T-cell (primary cell): ENCODE measurements at regions not wholly inside any gene's neighbourhood (a gene's known extent, or its start where the extent isn't known, plus 50 kb on each side); places are given as distances from the start of the nearest gene placed in this dataset.

ENCODE experiments used
- ATAC-seq, 4 experiments: fragments of 200-7000 bp in 3 of 4; fragments of 150-1000 bp in 1 of 4; cut with Tn5 transposase; replicated peaks in 1 of 4; 1 replicate in 3 of 4; 2 replicates in 1 of 4; pipeline ENCODE4 v1.10.0; 2021; ENCODE audit warnings: moderate library complexity in 3 of 4, mild to moderate bottlenecking in 2 of 4, moderate number of reproducible peaks in 1 of 4
- CTCF ChIA-PET, 2 donors: fragments of 300-600 bp; sonication (Branson Sonifier 250); formaldehyde crosslinking; loops; one replicate each; lab custom pipeline; 2022; ENCODE audit warnings: antibody characterized with exemption in 2 of 2; lab: Charles Lee
- POLR2A ChIA-PET, 2 donors: fragments of 300-600 bp; sonication (Branson Sonifier 250); formaldehyde crosslinking; loops; one replicate each; lab custom pipeline; 2022; ENCODE audit warnings: antibody characterized with exemption in 2 of 2; lab: Charles Lee
- DNase-seq, 35 experiments: peaks; one replicate each; pipeline versions ENCODE4 v3.0.0 to v3.0.0-alpha.2; 2013 to 2023
- H3K27ac ChIP-seq: one replicate; pipeline ENCODE4 v1.5.1; 2013; ENCODE audit warnings: low read length
- H3K27me3 ChIP-seq, 2 experiments: replicated peaks in 1 of 2; 1 replicate in 1 of 2; 2 replicates in 1 of 2; pipeline versions ENCODE4 v1.6.1 to v1.7.0; 2013; ENCODE audit warnings: low read length in 1 of 2, mixed read lengths in 1 of 2; ENCODE audit not compliant: control insufficient read depth in 2 of 2, insufficient read depth in 2 of 2; ENCODE audit errors: extremely low read depth in 1 of 2
- H3K36me3 ChIP-seq, 2 donors: 1 replicate in 1 of 2; 2 replicates in 1 of 2; pipeline versions ENCODE4 v1.6.1 to v1.7.0; 2013; ENCODE audit warnings: low read length in 1 of 2; ENCODE audit not compliant: control insufficient read depth in 2 of 2, insufficient read depth in 1 of 2; ENCODE audit errors: extremely low read depth in 1 of 2
- H3K4me1 ChIP-seq, 2 experiments: 1 replicate in 1 of 2; 2 replicates in 1 of 2; pipeline versions ENCODE4 v1.6.1 to v1.7.0; 2013; ENCODE audit warnings: low read length in 2 of 2, mixed read lengths in 1 of 2; ENCODE audit not compliant: insufficient read depth in 2 of 2, control insufficient read depth in 1 of 2; ENCODE audit errors: extremely low read depth in 1 of 2
- H3K4me3 ChIP-seq, 2 donors: 1 replicate in 1 of 2; 2 replicates in 1 of 2; pipeline versions ENCODE4 v1.5.1 to v1.7.0; 2013; ENCODE audit warnings: mild to moderate bottlenecking in 2 of 2, low read length in 1 of 2, moderate library complexity in 1 of 2; ENCODE audit not compliant: control insufficient read depth in 1 of 2; ENCODE audit errors: extremely low read depth in 1 of 2
- H3K9me3 ChIP-seq: 2 replicates; pipeline ENCODE4 v1.7.0; 2013
- H3K27ac Mint-ChIP-seq, 2 donors: one replicate each; pipeline ENCODE4 v1.8.0; 2020 to 2021; ENCODE audit warnings: mild to moderate bottlenecking in 2 of 2, mixed read lengths in 2 of 2
- H3K27me3 Mint-ChIP-seq, 2 donors: one replicate each; pipeline ENCODE4 v1.8.0; 2021 to 2022; ENCODE audit warnings: mixed read lengths in 2 of 2
- H3K36me3 Mint-ChIP-seq: one replicate; pipeline ENCODE4 v1.8.0; 2021; ENCODE audit warnings: mixed read lengths
- H3K4me1 Mint-ChIP-seq, 3 donors: one replicate each; pipeline ENCODE4 v1.8.0; 2020 to 2022; ENCODE audit warnings: mixed read lengths in 3 of 3, mild to moderate bottlenecking in 1 of 3
- H3K4me3 Mint-ChIP-seq, 3 donors: one replicate each; pipeline ENCODE4 v1.8.0; 2020 to 2022; ENCODE audit warnings: mild to moderate bottlenecking in 3 of 3, mixed read lengths in 3 of 3, moderate library complexity in 3 of 3
- H3K9me3 Mint-ChIP-seq, 3 donors: one replicate each; pipeline ENCODE4 v1.8.0; 2020 to 2022; ENCODE audit warnings: mixed read lengths in 3 of 3
- WGBS: methylation state at CpG from one replicate; pipeline ENCODE4 v1.1.5; 2013; ENCODE audit warnings: missing lambda C conversion rate; ENCODE audit not compliant: insufficient coverage; 5-methylcytosine and 5-hydroxymethylcytosine counted together

DNA sequence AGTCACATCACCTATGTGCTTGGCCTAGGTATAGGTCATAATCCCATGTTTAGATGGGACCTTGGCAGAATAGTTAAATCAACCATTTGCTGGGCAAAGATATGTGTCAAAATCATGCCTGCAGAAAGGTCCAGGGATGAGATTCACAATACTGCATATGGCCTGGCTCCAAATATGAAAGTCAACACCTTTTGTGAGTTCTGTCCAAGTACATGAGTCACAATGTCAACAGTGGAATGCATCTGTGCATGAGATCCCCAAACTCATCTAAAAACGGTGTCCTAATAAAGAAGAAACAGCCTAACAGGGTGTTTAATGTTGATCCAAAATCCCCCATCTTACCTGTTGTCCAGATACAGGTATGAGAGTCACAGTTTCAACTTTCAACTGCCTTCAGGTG, 1847.5 kb downstream of the TP53TG3F start:
- H3K4me1 ChIP-seq: no peaks in the 10 kb centered on the region
- no peaks in the 10 kb centered on the region for H3K9me3 ChIP-seq
- Mint-ChIP-seq H3K4me1 (no peaks in the 10 kb centered on the region), H3K9me3 (peaks cover 18 to 36% (median 23%) of the 10 kb centered on the region in 3 donors), H3K27me3 (no peaks in the 10 kb centered on the region), H3K4me3 (no peak overlapping the region), H3K36me3 (no peaks in the 10 kb centered on the region), H3K27ac (no peak overlapping the region)
- ChIA-PET CTCF (no interaction called here), POLR2A (no interaction called here)
- no peak overlapping the region for H3K27ac ChIP-seq
- WGBS: no CpG with 5 or more reads among the region's 1 CpG
- no peak overlapping the region for H3K4me3 ChIP-seq
- H3K27me3 ChIP-seq: no peaks in the 10 kb centered on the region
- no peak for ATAC-seq
- no peaks in the 10 kb centered on the region for H3K36me3 ChIP-seq
- no peak for DNase-seq

GRCh38 chr16:35308674-35309073, 1849.3 kb downstream of the TP53TG3F start:
- POLR2A ChIA-PET: no interaction called here
- 73% methylated on average over 5 of the region's 5 CpGs for WGBS
- Mint-ChIP-seq H3K4me3 (no peak overlapping the region), H3K27me3 (no peaks in the 10 kb centered on the region), H3K36me3 (no peaks in the 10 kb centered on the region), H3K9me3 (peaks cover 23 to 45% (median 30%) of the 10 kb centered on the region in 3 donors), H3K4me1 (no peaks in the 10 kb centered on the region), H3K27ac (no peak overlapping the region)
- H3K36me3 ChIP-seq: no peaks in the 10 kb centered on the region
- DNase-seq (no peak), ATAC-seq (no peak)
- H3K27me3 ChIP-seq: no peaks in the 10 kb centered on the region
- no peaks in the 10 kb centered on the region for H3K4me1 ChIP-seq
- CTCF ChIA-PET: no interaction called here
- H3K27ac ChIP-seq: no peak overlapping the region
- peaks cover 3% of the 10 kb centered on the region for H3K9me3 ChIP-seq
- peak overlapping the region in 1 of 2 donors; percentile 10 for H3K4me3 ChIP-seq

DNA sequence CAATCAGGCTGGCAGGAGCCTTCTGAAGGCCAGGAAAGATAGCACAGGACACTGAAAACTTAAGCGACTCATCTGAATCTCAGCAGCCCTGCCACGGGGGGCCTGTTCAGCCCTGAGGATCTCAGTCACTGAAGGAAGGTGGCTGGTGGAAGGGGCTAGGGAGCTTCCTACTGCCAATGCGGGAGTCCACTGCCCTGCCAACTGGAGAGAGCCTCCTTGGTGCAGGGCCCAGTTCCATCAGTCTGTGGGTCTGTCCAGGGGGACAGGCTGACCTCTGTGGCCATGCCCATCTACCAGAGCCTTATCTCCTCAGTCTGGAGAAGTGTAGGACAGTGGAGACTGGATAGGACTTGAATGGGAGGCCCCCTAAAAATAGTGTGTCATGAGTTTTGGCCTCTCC, 1851.6 kb downstream of the TP53TG3F start:
- peak overlapping the region in 1 of 2 donors; percentile 17 for H3K4me3 ChIP-seq
- Mint-ChIP-seq H3K4me3 (no peak overlapping the region), H3K27me3 (no peaks in the 10 kb centered on the region), H3K9me3 (peaks cover 14 to 40% (median 34%) of the 10 kb centered on the region in 3 donors), H3K4me1 (no peaks in the 10 kb centered on the region), H3K36me3 (no peaks in the 10 kb centered on the region), H3K27ac (no peak overlapping the region)
- ChIA-PET CTCF (no interaction called here), POLR2A (no interaction called here)
- H3K4me1 ChIP-seq: no peaks in the 10 kb centered on the region
- ATAC-seq: no peak
- no peaks in the 10 kb centered on the region for H3K36me3 ChIP-seq
- DNase-seq: no peak
- 92% methylated on average over 2 of the region's 3 CpGs for WGBS
- peaks cover 3% of the 10 kb centered on the region for H3K9me3 ChIP-seq
- H3K27me3 ChIP-seq: no peaks in the 10 kb centered on the region
- no peak overlapping the region for H3K27ac ChIP-seq

- Mint-ChIP-seq H3K27ac (no peak overlapping the region), H3K27me3 (no peaks in the 10 kb centered on the region), H3K4me3 (no peak overlapping the region), H3K4me1 (no peaks in the 10 kb centered on the region), H3K9me3 (peaks cover 10 to 40% (median 29%) of the 10 kb centered on the region in 3 donors), H3K36me3 (no peaks in the 10 kb centered on the region)
- ATAC-seq (no peak), DNase-seq (no peak)
- 64% methylated on average over 10 of the region's 10 CpGs for WGBS
- POLR2A ChIA-PET: no interaction called here
- Histone ChIP-seq H3K27me3 (no peaks in the 10 kb centered on the region), H3K36me3 (no peaks in the 10 kb centered on the region), H3K9me3 (peaks cover 3% of the 10 kb centered on the region), H3K4me3 (peak overlapping the region in 1 of 2 donors; percentile 5), H3K27ac (no peak overlapping the region), H3K4me1 (no peaks in the 10 kb centered on the region)
- CTCF ChIA-PET: no interaction called here
Observed at GRCh38 chr16:35311475-35311874, 1852.1 kb downstream of the TP53TG3F start.

- no peak for ATAC-seq
- Mint-ChIP-seq H3K4me3 (no peak overlapping the region), H3K27me3 (no peaks in the 10 kb centered on the region), H3K27ac (no peak overlapping the region), H3K36me3 (no peaks in the 10 kb centered on the region), H3K9me3 (peaks cover 9 to 45% (median 27%) of the 10 kb centered on the region in 3 donors), H3K4me1 (no peaks in the 10 kb centered on the region)
- H3K27me3 ChIP-seq: no peaks in the 10 kb centered on the region
- ChIA-PET CTCF (no interaction called here), POLR2A (no interaction called here)
- H3K4me1 ChIP-seq: no peaks in the 10 kb centered on the region
- H3K36me3 ChIP-seq: no peaks in the 10 kb centered on the region
- WGBS: 26% methylated on average over 2 of the region's 3 CpGs
- no peak for DNase-seq
- H3K9me3 ChIP-seq: peaks cover 5% of the 10 kb centered on the region
- no peak overlapping the region for H3K27ac ChIP-seq
- no peak overlapping the region for H3K4me3 ChIP-seq
Observed at GRCh38 chr16:35314298-35314697, 1854.9 kb downstream of the TP53TG3F start.

DNA sequence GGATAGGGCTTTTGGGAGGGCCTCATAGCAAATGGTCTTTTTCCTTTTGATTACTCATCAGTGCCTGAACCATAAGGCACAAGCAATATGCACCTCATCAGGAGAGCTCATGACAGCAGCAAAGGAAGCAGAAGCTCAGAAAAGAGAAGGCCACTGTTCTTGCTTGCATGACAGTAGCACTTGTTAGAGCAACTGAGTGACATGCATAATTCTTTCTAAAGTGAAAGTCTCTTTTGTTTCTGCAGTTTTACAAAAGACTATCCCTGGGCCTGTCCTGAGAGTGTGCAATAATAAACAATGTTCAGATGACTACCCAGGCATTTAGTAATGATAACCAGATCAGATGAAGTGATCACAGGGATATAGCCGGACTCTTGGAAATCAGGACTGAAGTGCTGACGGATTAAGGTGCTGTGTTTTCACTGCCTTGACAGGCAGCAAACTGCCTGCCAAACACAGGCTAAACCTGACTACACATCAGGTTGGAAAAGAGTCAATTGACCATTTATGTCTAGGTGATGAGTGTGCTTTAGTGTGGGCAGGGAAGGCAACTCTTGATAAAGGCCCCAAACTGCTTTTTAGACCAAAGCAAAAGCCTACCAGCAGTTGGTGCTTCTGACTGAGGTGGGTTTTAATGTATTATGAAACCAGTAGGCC, 1860.3 kb downstream of the TP53TG3F start:
- ATAC-seq (no peak), DNase-seq (no peak)
- Histone ChIP-seq H3K36me3 (no peaks in the 10 kb centered on the region), H3K27ac (no peak overlapping the region), H3K4me3 (no peak overlapping the region), H3K27me3 (no peaks in the 10 kb centered on the region), H3K9me3 (peaks cover 2% of the 10 kb centered on the region), H3K4me1 (no peaks in the 10 kb centered on the region)
- WGBS: 100% methylated on average over 1 of the region's 2 CpGs
- ChIA-PET POLR2A (no interaction called here), CTCF (no interaction called here)
- Mint-ChIP-seq H3K27ac (no peak overlapping the region), H3K9me3 (peaks cover 17 to 48% (median 17%) of the 10 kb centered on the region in 3 donors), H3K27me3 (no peaks in the 10 kb centered on the region), H3K36me3 (no peaks in the 10 kb centered on the region), H3K4me1 (no peaks in the 10 kb centered on the region), H3K4me3 (no peak overlapping the region)
